Activated CD4-positive, alpha-beta memory T cell treated with anti-CD3 and anti-CD28 coated beads for 36 hours (primary cell): ENCODE measurements at regions not wholly inside any gene's neighbourhood (a gene's known extent, or its start where the extent isn't known, plus 50 kb on each side); places are given as distances from the start of the nearest gene placed in this dataset.

Experiments used
- CTCF ChIA-PET: fragments of 350-600 bp; sonication (Branson Sonifier 250); formaldehyde crosslinking; loops from one replicate; lab custom pipeline; 2021; ENCODE audit warnings: antibody characterized with exemption, inconsistent platforms; lab: Charles Lee
- POLR2A ChIA-PET: fragments of 350-600 bp; sonication (Branson Sonifier 250); formaldehyde crosslinking; loops from one replicate; lab custom pipeline; 2021; ENCODE audit warnings: antibody characterized with exemption; lab: Charles Lee
- DNase-seq: peaks from one replicate; pipeline ENCODE4 v3.0.0-alpha.2; 2020
- H3K27ac Mint-ChIP-seq: one replicate; pipeline ENCODE4 v1.8.0; 2021; ENCODE audit warnings: mixed read lengths
- H3K27me3 Mint-ChIP-seq: one replicate; pipeline ENCODE4 v1.8.0; 2021; ENCODE audit warnings: mixed read lengths
- H3K36me3 Mint-ChIP-seq: one replicate; pipeline ENCODE4 v1.8.0; 2021; ENCODE audit warnings: mixed read lengths
- H3K4me1 Mint-ChIP-seq: one replicate; pipeline ENCODE4 v1.8.0; 2021; ENCODE audit warnings: low read depth, mixed read lengths
- H3K4me3 Mint-ChIP-seq: one replicate; pipeline ENCODE4 v1.8.0; 2021; ENCODE audit warnings: mild to moderate bottlenecking, mixed read lengths
- H3K9me3 Mint-ChIP-seq: one replicate; pipeline ENCODE4 v1.8.0; 2021; ENCODE audit warnings: mixed read lengths
- intact Hi-C: fragments of 100-400 bp; cut with micrococcal nuclease; formaldehyde crosslinking; loops from one replicate; pipeline ENCODE4 v1.15.1; 2023

- POLR2A ChIA-PET = no interaction called here
- Mint-ChIP-seq H3K36me3 (peaks cover 4% of the 10 kb centered on the region), H3K4me3 (no peak overlapping the region), H3K27ac (no peak overlapping the region), H3K4me1 (no peaks in the 10 kb centered on the region), H3K9me3 (no peaks in the 10 kb centered on the region), H3K27me3 (no peaks in the 10 kb centered on the region)
- CTCF ChIA-PET = no interaction called here
- intact Hi-C loops = no loop called here
- no peak for DNase-seq
Observed at GRCh38 chr1:222347627-222348026, 200.3 kb downstream of the HHIPL2 start.

- intact Hi-C loops = no loop called here
- H3K4me3 Mint-ChIP-seq = no peak overlapping the region
- H3K27ac Mint-ChIP-seq = no peak overlapping the region
- H3K27me3 Mint-ChIP-seq = no peaks in the 10 kb centered on the region
- no peak for DNase-seq
- no peaks in the 10 kb centered on the region for H3K4me1 Mint-ChIP-seq
- POLR2A ChIA-PET = no interaction called here
- CTCF ChIA-PET = no interaction called here
- H3K9me3 Mint-ChIP-seq = no peaks in the 10 kb centered on the region
- peaks cover 4% of the 10 kb centered on the region for H3K36me3 Mint-ChIP-seq
Observed at GRCh38 chr1:222346955-222347354, 200.9 kb downstream of the HHIPL2 start.

DNA sequence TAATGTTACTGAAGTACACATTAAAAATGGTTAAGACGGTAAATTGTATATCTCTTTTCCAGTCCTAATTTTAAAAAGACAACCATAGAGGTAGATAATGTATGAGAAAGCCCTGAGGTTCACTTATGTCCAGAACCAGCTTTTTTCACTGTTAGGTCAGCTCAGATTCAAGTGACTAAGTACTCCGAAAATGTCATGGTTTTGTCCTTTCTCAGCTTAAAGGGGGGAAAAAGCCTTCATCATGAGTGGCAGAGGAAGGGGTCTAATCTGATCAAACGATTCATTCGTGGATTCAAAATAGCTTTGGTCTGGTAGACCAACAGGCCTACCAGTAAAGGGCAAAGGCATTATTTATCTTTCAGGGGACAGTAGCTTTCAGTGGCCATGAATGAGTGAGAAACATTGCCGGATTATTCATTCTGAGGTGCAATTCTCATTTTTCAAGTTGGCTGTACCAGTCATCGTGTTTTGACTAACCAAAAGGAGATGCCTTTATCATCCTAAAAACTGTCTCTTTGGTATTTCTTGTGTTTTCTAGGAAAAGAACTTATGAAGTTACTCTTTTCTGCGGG is 208.4 kb downstream of the HHIPL2 start:
- H3K36me3 Mint-ChIP-seq = no peaks in the 10 kb centered on the region
- intact Hi-C loops = no loop called here
- no peak for DNase-seq
- POLR2A ChIA-PET = no interaction called here
- no peak overlapping the region for H3K27ac Mint-ChIP-seq
- H3K4me3 Mint-ChIP-seq = no peak overlapping the region
- no peaks in the 10 kb centered on the region for H3K4me1 Mint-ChIP-seq
- CTCF ChIA-PET = no interaction called here
- no peaks in the 10 kb centered on the region for H3K9me3 Mint-ChIP-seq
- H3K27me3 Mint-ChIP-seq = no peaks in the 10 kb centered on the region

DNA sequence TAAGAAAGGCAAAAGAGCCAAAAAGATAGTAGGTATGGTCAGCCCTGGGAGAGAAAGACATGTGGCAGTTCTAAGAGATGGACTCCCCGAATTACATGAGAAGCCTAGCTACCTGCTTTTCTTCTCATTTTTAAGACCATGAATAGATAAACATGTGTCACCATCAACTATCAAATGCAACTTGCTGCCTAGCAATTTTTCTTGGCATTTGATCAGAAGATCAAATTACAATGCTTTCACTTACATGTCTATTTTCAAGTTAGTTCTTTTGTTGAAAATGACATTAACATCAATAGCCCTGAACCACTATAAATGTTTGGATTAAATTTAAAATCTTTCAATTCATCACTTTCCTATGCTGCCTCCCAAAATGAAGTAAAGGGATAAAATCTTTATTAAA is 212.3 kb downstream of the HHIPL2 start:
- H3K9me3 Mint-ChIP-seq = no peaks in the 10 kb centered on the region
- CTCF ChIA-PET = no interaction called here
- H3K27me3 Mint-ChIP-seq = no peaks in the 10 kb centered on the region
- H3K36me3 Mint-ChIP-seq = no peaks in the 10 kb centered on the region
- DNase-seq = no peak
- intact Hi-C loops = no loop called here
- POLR2A ChIA-PET = no interaction called here
- no peak overlapping the region for H3K27ac Mint-ChIP-seq
- H3K4me1 Mint-ChIP-seq = no peaks in the 10 kb centered on the region
- no peak overlapping the region for H3K4me3 Mint-ChIP-seq

- intact Hi-C loops = loop anchor here (1.0 kb wide), 1 partner anchor 82 kb away; no protein-coding TSS in a partner anchor
- Mint-ChIP-seq H3K36me3 (no peaks in the 10 kb centered on the region), H3K4me1 (no peaks in the 10 kb centered on the region), H3K27me3 (no peaks in the 10 kb centered on the region), H3K4me3 (no peak overlapping the region), H3K9me3 (no peaks in the 10 kb centered on the region), H3K27ac (no peak overlapping the region)
- POLR2A ChIA-PET = no interaction called here
- peak; percentile 40 for DNase-seq
- CTCF ChIA-PET = interaction anchor here (1.1 kb wide), 1 partner anchor 131 kb away, joined by 3 read pairs; no protein-coding TSS in a partner anchor
Observed at GRCh38 chr1:222334026-222334680, 213.8 kb downstream of the HHIPL2 start.

GRCh38 chr1:222331765-222332164 is 216.1 kb downstream of the HHIPL2 start:
- no peaks in the 10 kb centered on the region for H3K36me3 Mint-ChIP-seq
- no peaks in the 10 kb centered on the region for H3K27me3 Mint-ChIP-seq
- H3K27ac Mint-ChIP-seq = no peak overlapping the region
- H3K9me3 Mint-ChIP-seq = no peaks in the 10 kb centered on the region
- no peak overlapping the region for H3K4me3 Mint-ChIP-seq
- ChIA-PET POLR2A (no interaction called here), CTCF (no interaction called here)
- intact Hi-C loops = no loop called here
- DNase-seq = no peak
- no peaks in the 10 kb centered on the region for H3K4me1 Mint-ChIP-seq

GRCh38 chr1:222331340-222331739 is 216.6 kb downstream of the HHIPL2 start:
- CTCF ChIA-PET = no interaction called here

DNA sequence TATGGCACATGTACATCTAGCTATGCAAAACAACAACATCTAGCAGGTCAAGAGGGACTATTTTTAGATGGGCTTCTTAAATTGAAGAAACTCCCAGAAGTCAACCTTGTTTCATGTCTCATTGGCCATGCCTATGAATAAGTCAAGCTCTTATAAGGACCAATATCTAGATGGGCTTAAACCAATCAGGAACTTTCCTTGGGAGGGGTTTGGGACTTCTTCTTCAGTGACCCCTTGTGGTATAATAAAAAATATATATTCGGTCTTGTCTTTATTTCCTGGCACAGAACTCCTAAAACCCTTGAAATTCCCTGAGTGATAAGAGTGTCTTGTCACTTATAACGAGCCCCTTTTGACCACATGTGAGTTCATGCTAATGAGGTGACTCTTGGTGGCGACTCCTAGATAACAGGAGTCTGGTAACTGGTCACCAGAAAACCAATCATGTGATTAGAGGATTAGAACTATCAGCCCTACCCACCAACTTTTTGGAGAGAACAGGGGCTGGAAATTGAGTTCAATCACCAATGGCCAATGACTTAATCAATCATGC is 218.3 kb downstream of the HHIPL2 start:
- no peak for DNase-seq
- ChIA-PET POLR2A (no interaction called here), CTCF (no interaction called here)
- no peaks in the 10 kb centered on the region for H3K27me3 Mint-ChIP-seq
- H3K4me1 Mint-ChIP-seq = no peaks in the 10 kb centered on the region
- H3K27ac Mint-ChIP-seq = no peak overlapping the region
- no peaks in the 10 kb centered on the region for H3K36me3 Mint-ChIP-seq
- intact Hi-C loops = no loop called here
- no peak overlapping the region for H3K4me3 Mint-ChIP-seq
- H3K9me3 Mint-ChIP-seq = no peaks in the 10 kb centered on the region

More at GRCh38 chr1:222331340-222331739, 216.6 kb downstream of the HHIPL2 start:
- no peaks in the 10 kb centered on the region for H3K4me1 Mint-ChIP-seq
- POLR2A ChIA-PET = no interaction called here
- no peaks in the 10 kb centered on the region for H3K9me3 Mint-ChIP-seq
- DNase-seq = no peak
- no peaks in the 10 kb centered on the region for H3K36me3 Mint-ChIP-seq
- H3K4me3 Mint-ChIP-seq = no peak overlapping the region
- no peak overlapping the region for H3K27ac Mint-ChIP-seq
- H3K27me3 Mint-ChIP-seq = no peaks in the 10 kb centered on the region
- intact Hi-C loops = no loop called here

GRCh38 chr1:222326710-222327036 is 221.2 kb downstream of the HHIPL2 start:
- no peak overlapping the region for H3K27ac Mint-ChIP-seq
- no peak for DNase-seq
- no peaks in the 10 kb centered on the region for H3K36me3 Mint-ChIP-seq
- H3K27me3 Mint-ChIP-seq = no peaks in the 10 kb centered on the region
- peaks cover 3% of the 10 kb centered on the region for H3K9me3 Mint-ChIP-seq
- POLR2A ChIA-PET = no interaction called here
- no peaks in the 10 kb centered on the region for H3K4me1 Mint-ChIP-seq
- CTCF ChIA-PET = interaction anchor here (0.9 kb wide), 1 partner anchor 129 kb away, joined by 3 read pairs; no protein-coding TSS in a partner anchor
- intact Hi-C loops = no loop called here
- H3K4me3 Mint-ChIP-seq = no peak overlapping the region

DNA sequence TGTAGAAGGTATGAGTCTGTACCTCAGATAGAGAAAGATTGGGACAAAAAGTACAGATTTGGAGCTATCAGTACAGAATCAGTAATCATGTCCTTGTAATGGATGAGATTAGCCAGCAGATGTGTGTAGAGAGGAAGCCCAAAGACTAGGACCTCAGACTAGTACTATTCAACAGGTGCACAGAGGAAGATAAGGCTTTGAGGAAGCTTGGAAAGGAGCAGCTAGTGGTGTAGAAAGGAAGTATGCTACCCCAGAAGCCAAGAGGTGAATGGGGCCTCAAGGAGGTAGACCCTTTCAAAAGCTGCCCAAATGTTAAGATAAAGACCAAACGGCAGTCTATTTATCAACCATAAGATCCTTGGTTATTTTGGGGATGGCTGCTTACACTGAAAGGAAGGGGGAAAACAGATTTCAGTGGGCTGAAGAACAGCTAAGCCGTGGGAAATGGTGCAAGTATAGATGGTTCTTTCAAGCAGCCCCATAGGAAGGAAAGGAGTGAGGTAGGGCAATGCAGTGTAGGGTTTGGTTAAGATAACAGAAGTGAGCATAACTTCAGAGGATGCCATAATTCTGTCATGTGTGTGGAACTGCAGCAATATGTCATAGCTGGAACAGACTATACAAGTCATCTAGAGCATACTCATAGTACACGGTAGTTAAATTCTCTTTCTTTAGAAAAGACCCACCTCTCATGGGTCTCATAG is 221.7 kb downstream of the HHIPL2 start:
- Mint-ChIP-seq H3K9me3 (peaks cover 3% of the 10 kb centered on the region), H3K4me3 (no peak overlapping the region), H3K4me1 (no peaks in the 10 kb centered on the region), H3K27ac (no peak overlapping the region), H3K36me3 (no peaks in the 10 kb centered on the region), H3K27me3 (no peaks in the 10 kb centered on the region)
- intact Hi-C loops = no loop called here
- POLR2A ChIA-PET = no interaction called here
- no peak for DNase-seq
- CTCF ChIA-PET = interaction anchor here (0.9 kb wide), 1 partner anchor 130 kb away, joined by 3 read pairs; no protein-coding TSS in a partner anchor

DNA sequence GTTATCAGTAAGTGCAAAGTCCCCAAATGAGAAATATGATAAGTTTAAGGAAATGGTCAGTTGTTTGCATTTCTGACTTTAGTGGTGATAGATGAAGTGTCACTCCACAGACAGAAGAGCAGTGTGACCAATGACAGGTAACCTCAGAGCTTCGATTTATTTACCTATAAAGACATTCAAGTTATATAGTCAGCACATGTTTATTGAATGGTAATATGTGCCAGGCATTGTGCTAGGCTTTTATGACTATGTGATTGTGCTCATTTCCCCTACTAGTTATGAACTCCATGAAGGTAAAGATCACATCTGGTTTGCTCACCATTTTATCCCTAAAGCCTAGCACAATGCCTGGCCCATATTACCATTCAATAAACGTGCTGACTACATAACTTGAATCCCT is 222.4 kb downstream of the HHIPL2 start:
- intact Hi-C loops = no loop called here
- ChIA-PET POLR2A (no interaction called here), CTCF (no interaction called here)
- no peaks in the 10 kb centered on the region for H3K36me3 Mint-ChIP-seq
- H3K27me3 Mint-ChIP-seq = no peaks in the 10 kb centered on the region
- no peak overlapping the region for H3K4me3 Mint-ChIP-seq
- H3K9me3 Mint-ChIP-seq = peaks cover 3% of the 10 kb centered on the region
- no peak for DNase-seq
- H3K27ac Mint-ChIP-seq = no peak overlapping the region
- no peaks in the 10 kb centered on the region for H3K4me1 Mint-ChIP-seq

GRCh38 chr1:222314839-222315238 is 233.1 kb downstream of the HHIPL2 start:
- no peaks in the 10 kb centered on the region for H3K9me3 Mint-ChIP-seq
- H3K27ac Mint-ChIP-seq = no peak overlapping the region
- H3K27me3 Mint-ChIP-seq = no peaks in the 10 kb centered on the region
- no peak for DNase-seq
- no peaks in the 10 kb centered on the region for H3K36me3 Mint-ChIP-seq
- intact Hi-C loops = no loop called here
- POLR2A ChIA-PET = no interaction called here
- no peak overlapping the region for H3K4me3 Mint-ChIP-seq
- CTCF ChIA-PET = no interaction called here
- H3K4me1 Mint-ChIP-seq = peaks cover 6% of the 10 kb centered on the region
